ENCODE measurements at regions not wholly inside any gene's neighbourhood (a gene's known extent, or its start where the extent isn't known, plus 50 kb on each side); places are given as distances from the start of the nearest gene placed in this dataset.

- DNase-seq (ENCODE audit: low read depth): no peak
Observed at GRCh38 chr18:22624176-22624575, 206.5 kb upstream of the CTAGE1 start.

GRCh38 chr18:22625406-22625805, 207.7 kb upstream of the CTAGE1 start:
- DNase-seq (ENCODE audit: low read depth): no peak

- no peak for DNase-seq (ENCODE audit: low read depth)
Observed at GRCh38 chr18:22626771-22627170, 209.1 kb upstream of the CTAGE1 start.

- DNase-seq (ENCODE audit: low read depth): no peak
Observed at GRCh38 chr18:22627506-22627905, 209.8 kb upstream of the CTAGE1 start.

GRCh38 chr18:22628795-22629510, 211.2 kb upstream of the CTAGE1 start:
- no peak for DNase-seq (ENCODE audit: low read depth)

- DNase-seq (ENCODE audit: low read depth): no peak
Observed at GRCh38 chr18:22630980-22631379, 213.3 kb upstream of the CTAGE1 start.

- DNase-seq (ENCODE audit: low read depth): no peak
Observed at GRCh38 chr18:22632191-22632590, 214.5 kb upstream of the CTAGE1 start.

GRCh38 chr18:22634464-22634863, 216.7 kb upstream of the CTAGE1 start:
- no peak for DNase-seq (ENCODE audit: low read depth)

- DNase-seq (ENCODE audit: low read depth): peak; percentile 36
Observed at GRCh38 chr18:22637787-22638186, 220.1 kb upstream of the CTAGE1 start.

- peak; percentile 12 for DNase-seq (ENCODE audit: low read depth)
Observed at GRCh38 chr18:22639026-22639463, 221.3 kb upstream of the CTAGE1 start.

- DNase-seq (ENCODE audit: low read depth): no peak
Observed at GRCh38 chr18:22639561-22639960, 221.8 kb upstream of the CTAGE1 start.

GRCh38 chr18:22640281-22640842, 222.6 kb upstream of the CTAGE1 start:
- no peak for DNase-seq (ENCODE audit: low read depth)

- no peak for DNase-seq (ENCODE audit: low read depth)
Observed at GRCh38 chr18:22641958-22642357, 224.2 kb upstream of the CTAGE1 start.

- no peak for DNase-seq (ENCODE audit: low read depth)
Observed at GRCh38 chr18:22643731-22644130, 226.0 kb upstream of the CTAGE1 start.

- no peak for DNase-seq (ENCODE audit: low read depth)
Observed at GRCh38 chr18:22650247-22650646, 232.5 kb upstream of the CTAGE1 start.

GRCh38 chr18:22657619-22658018, 239.9 kb upstream of the CTAGE1 start:
- no peak for DNase-seq (ENCODE audit: low read depth)

- no peak for DNase-seq (ENCODE audit: low read depth)
Observed at GRCh38 chr18:22658318-22658717, 240.6 kb upstream of the CTAGE1 start.

GRCh38 chr18:22663378-22663777, 245.7 kb upstream of the CTAGE1 start:
- no peak for DNase-seq (ENCODE audit: low read depth)

GRCh38 chr18:22666411-22666940, 248.8 kb upstream of the CTAGE1 start:
- no peak for DNase-seq (ENCODE audit: low read depth)

GRCh38 chr18:22667156-22667555, 249.4 kb upstream of the CTAGE1 start:
- DNase-seq (ENCODE audit: low read depth): no peak

- no peak for DNase-seq (ENCODE audit: low read depth)
Observed at GRCh38 chr18:22667616-22668422, 250.1 kb upstream of the CTAGE1 start.

GRCh38 chr18:22668496-22668895, 250.8 kb upstream of the CTAGE1 start:
- DNase-seq (ENCODE audit: low read depth): no peak

- DNase-seq (ENCODE audit: low read depth): peak; percentile 33
Observed at GRCh38 chr18:22670914-22671313, 253.2 kb upstream of the CTAGE1 start.
